H54 (cell line): ENCODE measurements at regions not wholly inside any gene's neighbourhood (a gene's known extent, or its start where the extent isn't known, plus 50 kb on each side); places are given as distances from the start of the nearest gene placed in this dataset.

Experiments used
- DNase-seq: peaks from one replicate; pipeline ENCODE4 v3.0.0; 2011; ENCODE audit warnings: low spot score, mixed read lengths; ENCODE audit not compliant: insufficient read length
- FAIRE-seq: peaks from 3 replicates; lab custom pipeline; 2011; peaks lifted over from hg19 to GRCh38; lab: Jason Lieb, UNC
- POLR2A ChIP-seq: IDR thresholded peaks from 2 replicates; pipeline ENCODE4 v1.6.1; 2011; ENCODE audit warnings: low read depth, mild to moderate bottlenecking, low read length

DNA sequence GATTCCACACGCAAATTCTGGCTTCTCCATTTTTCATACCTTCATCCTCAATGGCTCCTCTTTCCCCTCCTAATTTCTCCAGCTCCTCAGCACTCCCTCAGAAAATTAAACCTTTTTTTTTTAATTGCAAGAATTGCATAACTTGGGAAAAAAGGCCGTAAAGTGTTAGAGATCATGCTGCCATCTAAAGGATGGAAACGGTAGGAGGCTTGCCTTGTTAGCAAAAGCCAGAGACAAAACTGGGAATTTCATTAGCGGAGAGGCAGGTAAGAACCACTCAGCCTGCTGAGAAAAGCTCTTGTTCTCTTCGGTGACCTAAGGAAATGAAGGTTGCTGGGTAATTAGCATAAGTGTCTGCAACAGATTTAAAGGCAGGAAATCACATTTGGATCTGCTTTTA lies 204.3 kb downstream of the AEBP2 start:
- no peak for TF ChIP-seq POLR2A
- no peak for FAIRE-seq
- peak; percentile 6 for DNase-seq

GRCh38 chr12:19644571-19644970 lies 205.3 kb downstream of the AEBP2 start:
- FAIRE-seq, result no peak
- TF ChIP-seq POLR2A, result no peak

DNA sequence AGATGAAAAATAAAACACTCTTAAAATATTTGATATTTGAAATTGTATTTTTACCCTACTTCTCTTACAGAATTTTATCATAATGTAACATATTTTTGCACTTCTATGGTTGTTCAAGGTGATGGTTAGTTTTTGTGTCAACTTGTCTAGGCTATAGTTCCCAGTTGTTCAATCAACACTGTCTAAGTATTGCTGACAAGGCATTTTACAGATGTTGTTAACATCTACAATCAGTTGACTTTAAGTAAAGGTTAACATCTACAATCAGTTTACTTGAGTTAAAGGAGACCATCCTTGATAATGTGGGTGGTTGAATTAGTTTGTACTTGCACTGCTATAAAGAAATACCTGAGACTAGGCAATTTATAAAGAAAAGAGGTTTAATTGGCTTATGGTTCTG lies 206.5 kb downstream of the AEBP2 start:
- TF ChIP-seq POLR2A, result no peak
- DNase-seq, result no peak
- FAIRE-seq, result no peak

More at GRCh38 chr12:19644571-19644970, 205.3 kb downstream of the AEBP2 start:
- DNase-seq, result no peak

- TF ChIP-seq POLR2A, result no peak
- FAIRE-seq (no peak), DNase-seq (no peak)
These were observed 207.3 kb downstream of the AEBP2 start for GRCh38 chr12:19646599-19646998.

DNA sequence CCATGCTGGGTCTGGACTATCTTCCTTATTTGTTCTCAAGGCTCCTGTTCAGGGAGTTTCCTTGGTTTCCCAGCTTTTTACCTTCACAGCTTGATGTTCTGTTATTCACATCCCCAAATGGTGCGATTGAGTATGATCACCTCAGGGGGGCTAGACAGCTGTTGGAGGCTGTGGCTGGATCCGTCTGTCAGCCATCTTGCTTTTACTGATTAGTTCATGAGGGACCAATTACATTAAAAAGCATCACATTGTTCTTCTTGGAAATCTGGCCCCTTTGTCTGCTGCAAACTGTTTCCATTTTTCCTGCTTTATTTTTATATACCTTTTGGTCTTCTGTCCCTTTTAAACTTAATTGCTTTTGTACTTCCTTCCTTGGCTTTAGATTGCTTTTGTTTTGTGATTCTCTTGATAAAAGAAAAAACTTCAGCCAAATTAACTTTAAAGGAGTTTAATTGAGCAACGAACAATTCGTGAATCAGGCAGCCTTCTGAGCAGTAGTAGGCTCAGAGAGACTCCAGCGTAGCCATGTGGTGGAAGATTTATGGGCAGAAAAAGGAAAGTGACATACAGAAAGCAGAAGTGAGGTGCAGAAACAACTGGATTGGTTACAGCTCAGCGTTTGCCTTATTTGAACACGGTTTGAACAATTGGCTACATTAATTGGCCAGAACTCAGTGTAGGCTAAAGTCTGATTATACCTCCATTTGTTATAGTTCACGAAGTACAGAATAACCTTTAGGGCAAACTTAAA lies 208.7 kb downstream of the AEBP2 start:
- FAIRE-seq (no peak), DNase-seq (no peak)
- no peak for TF ChIP-seq POLR2A

GRCh38 chr12:19648591-19648990 lies 209.3 kb downstream of the AEBP2 start:
- no peak for TF ChIP-seq POLR2A

DNA sequence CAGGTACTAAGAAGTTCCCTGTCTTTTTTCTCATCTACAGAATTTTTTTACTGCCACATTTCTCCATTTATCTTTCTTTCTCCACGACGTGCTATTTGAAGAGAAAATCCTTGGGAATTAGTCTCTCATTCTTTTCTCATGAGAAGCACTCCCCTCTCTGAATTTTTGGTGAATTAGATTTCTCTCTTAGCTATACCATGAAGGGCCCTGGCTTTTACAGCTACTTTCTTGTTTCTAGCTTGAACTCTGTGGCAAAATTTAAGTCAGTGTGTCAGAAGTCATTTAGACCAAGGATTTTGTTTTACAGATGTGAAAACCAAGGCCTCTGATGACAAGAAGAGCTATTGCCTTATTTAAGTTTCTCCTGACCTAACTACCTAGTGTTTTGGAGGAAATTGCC lies 213.1 kb downstream of the AEBP2 start:
- no peak for DNase-seq
- no peak for TF ChIP-seq POLR2A
- no peak for FAIRE-seq

More at GRCh38 chr12:19648591-19648990, 209.3 kb downstream of the AEBP2 start:
- FAIRE-seq (no peak), DNase-seq (no peak)

DNA sequence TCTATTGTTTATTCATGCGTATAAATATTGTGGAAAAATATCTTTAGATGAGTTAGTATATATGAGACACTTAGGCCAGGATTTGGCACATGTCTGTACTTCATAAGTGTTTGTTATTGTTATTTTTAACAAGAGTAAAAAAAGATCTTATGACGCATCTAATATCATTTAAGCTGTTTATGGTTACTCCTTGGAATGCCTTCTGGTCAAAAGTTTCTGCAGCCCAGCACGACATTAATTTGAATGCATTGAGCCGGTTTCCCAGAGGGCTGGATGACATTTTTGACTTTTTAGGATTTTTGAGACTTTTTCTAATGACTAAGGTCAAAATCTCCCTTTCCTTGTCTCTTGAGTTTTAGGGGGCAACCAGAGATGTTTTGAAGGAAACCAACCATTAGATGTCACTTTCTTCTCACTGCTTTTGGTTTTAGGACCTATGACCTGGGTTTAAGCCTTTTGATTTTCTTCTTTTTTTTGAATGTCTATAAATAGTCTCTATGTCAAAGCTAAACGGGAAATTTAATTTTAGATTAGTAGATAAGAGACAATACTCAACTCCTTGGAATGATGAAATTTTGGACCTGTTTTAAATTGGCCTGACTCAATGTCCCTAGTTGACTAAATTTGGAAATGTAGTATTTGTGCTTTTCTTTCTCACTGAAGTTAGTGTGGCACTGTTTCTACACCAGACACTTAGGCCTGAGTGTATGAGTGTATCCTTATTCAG lies 215.5 kb downstream of the AEBP2 start:
- DNase-seq (no peak), FAIRE-seq (no peak)
- TF ChIP-seq POLR2A, result no peak

DNA sequence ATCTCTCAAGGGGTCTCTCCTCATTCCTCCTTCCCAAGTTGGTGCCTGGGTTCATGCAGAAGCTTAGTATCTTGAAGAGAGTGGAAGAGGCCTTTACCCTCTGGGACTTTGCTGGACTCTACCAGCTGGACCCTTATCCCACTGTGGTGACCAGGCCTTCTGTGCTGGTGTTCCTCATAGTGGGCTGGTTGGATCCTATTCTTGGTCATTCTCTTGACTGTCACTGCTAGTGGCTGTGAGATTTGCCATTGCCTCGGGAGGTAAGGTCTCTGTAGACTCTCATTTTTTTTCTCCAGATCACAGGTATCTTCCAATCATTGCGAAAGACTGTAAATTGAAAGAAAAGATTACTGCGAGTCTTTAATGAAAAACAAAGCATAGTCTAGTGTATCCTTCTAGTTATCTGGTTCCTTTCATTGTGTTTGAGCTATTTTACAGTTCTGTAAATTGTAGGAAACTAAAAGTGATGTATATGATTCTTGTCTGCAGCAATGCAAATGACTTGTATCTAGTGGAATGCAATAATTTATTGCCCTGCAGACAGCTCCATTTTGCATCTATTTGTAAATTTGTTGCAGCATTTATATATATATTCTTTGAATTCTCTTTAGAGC lies 217.9 kb downstream of the AEBP2 start:
- no peak for DNase-seq
- no peak for TF ChIP-seq POLR2A
- FAIRE-seq, result no peak

DNA sequence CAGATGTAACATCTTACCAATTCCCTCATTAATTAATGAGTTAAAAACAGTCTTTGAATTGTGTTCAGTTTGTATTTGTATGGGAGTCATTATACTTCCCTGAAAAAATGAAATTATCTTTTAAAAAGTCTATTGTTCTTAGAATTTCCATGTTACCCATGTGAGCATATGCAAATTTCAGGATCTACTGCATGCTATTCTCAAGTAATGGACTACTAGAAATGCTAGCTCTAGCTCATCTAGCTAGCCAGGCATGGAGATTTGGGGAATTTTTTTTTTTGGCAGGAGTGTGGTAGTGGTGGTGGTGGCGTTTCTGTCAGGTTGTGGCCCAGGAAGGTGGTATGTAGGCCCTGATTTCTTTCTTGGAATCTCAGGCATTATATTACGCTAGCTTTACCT lies 218.4 kb downstream of the AEBP2 start:
- DNase-seq (no peak), FAIRE-seq (no peak)
- no peak for TF ChIP-seq POLR2A

DNA sequence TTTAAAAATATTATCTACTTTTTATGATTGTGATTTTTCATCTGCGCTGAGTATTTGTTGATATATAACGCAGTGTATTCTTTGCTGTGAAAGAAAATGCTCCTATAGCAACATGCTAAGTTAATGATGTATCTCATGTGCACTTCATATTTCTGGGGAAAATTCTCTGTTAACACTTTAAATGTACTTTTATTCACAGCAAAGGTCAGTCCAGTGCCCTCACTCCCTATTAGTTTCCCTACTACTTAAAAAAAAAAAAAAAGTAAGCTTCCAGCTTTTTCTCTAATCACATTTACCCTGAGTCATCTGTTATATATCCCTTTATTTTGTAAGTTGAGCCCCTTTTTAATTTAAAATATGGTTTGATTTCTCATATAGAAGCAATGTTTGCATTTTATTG lies 219.8 kb downstream of the AEBP2 start:
- no peak for DNase-seq
- TF ChIP-seq POLR2A, result no peak
- no peak for FAIRE-seq

DNA sequence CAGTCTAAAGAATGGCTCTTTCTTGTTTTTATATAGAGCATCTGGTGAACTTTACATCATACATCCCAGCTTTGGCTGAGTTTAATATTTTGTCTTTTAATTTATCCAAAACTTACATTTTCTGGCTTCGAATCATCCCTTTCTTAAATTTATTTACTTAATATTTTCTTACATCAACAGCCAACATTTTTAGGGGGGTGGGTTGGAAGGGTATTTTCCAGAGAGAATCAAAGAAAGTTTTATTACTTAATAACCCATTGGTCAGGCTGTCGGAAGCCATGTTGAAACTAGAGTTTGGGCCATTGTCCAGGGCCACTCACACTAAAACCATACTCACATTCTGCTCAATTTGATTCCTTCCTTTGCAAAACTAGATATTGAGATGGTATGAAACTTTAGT lies 220.2 kb downstream of the AEBP2 start:
- DNase-seq, result no peak
- no peak for FAIRE-seq
- no peak for TF ChIP-seq POLR2A

DNA sequence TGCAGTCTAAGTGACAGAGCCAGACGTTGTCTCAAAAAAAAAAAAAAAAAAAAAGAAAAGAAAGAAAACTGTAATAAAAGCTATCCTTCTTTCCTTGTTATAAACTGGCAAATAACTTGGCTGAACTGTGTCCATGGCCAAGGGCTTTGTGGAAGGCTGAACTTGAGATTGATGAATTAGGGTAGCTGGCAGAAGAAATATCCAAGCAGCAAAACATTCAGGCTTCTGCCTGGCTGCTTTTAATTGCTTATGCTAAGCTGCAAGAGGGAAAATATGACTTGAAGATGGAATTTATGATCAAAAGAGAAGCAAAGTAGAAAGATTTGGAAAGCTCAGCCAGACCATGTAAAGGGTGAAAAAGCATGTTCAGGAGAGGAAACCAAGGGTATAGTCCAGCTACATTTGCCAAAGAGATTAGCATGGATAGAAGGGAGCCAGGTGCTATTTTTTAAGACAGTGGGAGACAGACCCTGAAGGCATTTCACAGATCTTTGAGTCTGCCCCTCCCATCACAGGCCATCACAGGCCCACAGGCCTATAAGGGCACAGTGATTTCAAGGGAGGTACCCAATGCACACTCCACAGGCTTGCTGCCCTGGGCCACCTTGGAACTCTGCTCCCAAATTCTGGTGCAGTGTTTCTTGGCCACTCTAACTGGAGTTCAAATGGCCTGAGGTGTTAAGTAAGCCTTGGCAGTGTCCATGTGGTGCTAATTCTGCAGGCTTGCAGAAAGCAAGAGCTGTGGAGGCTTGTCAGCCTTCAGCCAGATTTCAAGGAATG lies 226.0 kb downstream of the AEBP2 start:
- TF ChIP-seq POLR2A, result no peak
- DNase-seq (no peak), FAIRE-seq (no peak)

DNA sequence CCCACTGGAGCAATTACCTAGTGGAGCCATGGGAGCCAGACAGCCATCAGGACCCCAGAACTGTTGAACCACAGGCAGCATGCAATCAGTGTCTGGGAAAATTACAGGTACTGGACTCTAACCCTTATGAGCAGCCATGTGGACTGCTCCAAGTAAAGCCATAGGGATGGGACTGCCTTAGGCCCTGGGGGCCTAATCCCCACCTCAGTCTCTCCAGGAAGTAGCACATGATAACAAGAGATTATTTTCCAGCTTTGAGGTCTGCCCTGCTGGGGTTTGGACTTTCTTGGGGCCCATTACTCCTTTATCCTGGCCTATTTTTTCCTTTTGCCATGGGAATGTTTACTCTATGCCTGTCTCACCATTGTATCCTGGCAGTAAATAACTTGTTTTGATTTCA lies 226.8 kb downstream of the AEBP2 start:
- DNase-seq, result no peak
- TF ChIP-seq POLR2A, result no peak
- FAIRE-seq, result no peak

GRCh38 chr12:19669793-19670192 lies 230.5 kb downstream of the AEBP2 start:
- TF ChIP-seq POLR2A, result no peak
- DNase-seq (no peak), FAIRE-seq (no peak)
